ENCODE measurements at regions not wholly inside any gene's neighbourhood (a gene's known extent, or its start where the extent isn't known, plus 50 kb on each side); places are given as distances from the start of the nearest gene placed in this dataset.

DNA sequence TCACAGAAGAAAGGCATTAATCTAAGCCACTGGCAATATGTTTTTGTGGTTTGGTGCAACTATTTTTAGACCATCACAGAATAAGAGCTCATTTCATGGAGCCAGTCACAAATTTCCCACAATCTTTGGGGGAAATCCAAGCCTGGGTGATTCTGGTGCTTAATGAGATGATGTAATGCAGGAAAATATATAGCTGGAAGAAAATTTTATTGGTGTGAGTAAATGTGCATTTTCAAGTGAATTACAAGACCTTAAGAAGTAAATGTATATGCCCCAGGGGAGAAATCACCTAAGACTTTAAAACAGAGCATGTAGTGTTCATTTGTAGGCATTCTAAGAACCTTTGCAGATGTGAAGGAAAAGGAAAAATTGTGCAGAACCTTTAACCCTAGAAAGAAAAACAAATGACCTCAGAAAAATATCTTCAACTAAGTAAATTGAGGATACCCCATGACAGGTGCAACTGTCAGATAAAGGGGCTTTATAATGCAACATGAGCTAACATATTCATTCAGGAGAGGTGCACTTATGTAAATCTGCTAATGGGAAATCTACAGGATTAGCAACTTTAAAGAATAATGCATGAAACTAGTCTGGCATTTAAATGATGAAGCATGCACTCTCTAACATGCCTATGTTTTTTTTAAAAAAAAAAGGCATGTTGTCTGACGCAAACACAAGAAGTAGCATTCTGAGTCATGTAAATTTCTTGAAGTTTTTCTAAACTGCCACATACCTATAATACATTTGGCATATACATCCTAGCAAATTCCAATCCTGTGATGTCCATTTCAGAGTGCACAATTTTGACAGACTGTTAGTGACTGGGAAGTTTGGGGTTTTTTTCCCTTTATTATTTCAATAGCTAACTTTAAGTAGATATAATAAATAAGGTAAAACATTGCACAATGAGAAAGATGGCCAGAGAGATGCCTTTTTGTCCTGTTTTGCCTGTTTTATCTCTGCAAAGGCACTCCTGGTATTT is 105.1 kb downstream of the MEX3B start:
- Mint-ChIP-seq H3K9me3 (ENCODE audit: unreplicated experiment) (no peaks in the 10 kb centered on the region), H3K4me1 (ENCODE audit: low read depth, unreplicated experiment) (peaks cover 7% of the 10 kb centered on the region), H3K4me3 (ENCODE audit: unreplicated experiment) (no peak overlapping the region), H3K27me3 (ENCODE audit: unreplicated experiment) (no peaks in the 10 kb centered on the region), H3K27ac (ENCODE audit: unreplicated experiment) (no peak overlapping the region), H3K36me3 (ENCODE audit: unreplicated experiment) (no peaks in the 10 kb centered on the region)
- DNase-seq, result no peak
- TF ChIP-seq, protein P1, sequence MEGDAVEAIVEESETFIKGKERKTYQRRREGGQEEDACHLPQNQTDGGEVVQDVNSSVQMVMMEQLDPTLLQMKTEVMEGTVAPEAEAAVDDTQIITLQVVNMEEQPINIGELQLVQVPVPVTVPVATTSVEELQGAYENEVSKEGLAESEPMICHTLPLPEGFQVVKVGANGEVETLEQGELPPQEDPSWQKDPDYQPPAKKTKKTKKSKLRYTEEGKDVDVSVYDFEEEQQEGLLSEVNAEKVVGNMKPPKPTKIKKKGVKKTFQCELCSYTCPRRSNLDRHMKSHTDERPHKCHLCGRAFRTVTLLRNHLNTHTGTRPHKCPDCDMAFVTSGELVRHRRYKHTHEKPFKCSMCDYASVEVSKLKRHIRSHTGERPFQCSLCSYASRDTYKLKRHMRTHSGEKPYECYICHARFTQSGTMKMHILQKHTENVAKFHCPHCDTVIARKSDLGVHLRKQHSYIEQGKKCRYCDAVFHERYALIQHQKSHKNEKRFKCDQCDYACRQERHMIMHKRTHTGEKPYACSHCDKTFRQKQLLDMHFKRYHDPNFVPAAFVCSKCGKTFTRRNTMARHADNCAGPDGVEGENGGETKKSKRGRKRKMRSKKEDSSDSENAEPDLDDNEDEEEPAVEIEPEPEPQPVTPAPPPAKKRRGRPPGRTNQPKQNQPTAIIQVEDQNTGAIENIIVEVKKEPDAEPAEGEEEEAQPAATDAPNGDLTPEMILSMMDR (IDR thresholded peaks at IDR 0.05; ENCODE audit: partially characterized antibody, unreplicated experiment), result no peak

DNA sequence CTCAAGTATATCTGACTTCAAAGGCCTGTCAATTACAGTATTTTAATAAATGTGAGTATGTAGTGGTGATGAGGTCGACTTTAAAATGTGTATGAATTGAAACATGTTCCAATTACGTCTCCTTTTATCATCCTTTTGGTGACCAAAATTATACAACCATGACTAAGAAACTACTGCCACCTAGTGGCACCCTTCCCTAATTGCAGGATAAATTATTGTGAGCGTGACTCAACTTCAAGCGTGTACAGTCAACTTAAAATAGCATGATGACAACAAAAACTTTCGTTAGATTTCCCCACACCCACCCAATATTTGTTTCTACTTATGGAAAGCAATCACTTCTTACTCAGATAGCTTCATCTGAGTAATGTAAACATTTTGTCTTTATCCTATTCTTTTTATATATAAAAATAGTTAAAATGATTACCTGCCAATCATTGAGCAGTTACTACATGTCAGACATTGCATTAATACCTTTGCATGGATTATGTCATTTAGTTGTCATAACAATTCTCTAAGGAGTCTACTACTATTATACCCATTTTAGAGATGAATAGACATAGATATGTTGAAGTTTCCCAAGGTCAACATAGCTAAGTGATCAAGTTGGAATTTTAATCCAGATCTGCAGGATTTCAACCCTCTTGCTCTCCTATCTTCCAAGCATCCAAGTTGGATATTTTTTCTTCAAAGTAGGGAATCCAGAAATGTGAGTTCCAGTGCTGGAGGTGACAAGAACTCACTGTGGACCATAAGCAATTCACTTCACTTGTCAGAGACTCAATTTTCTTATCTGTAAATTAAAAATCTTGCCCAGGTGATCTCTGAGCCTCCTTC is 106.0 kb downstream of the MEX3B start:
- DNase-seq, result no peak
- Mint-ChIP-seq H3K27ac (ENCODE audit: unreplicated experiment) (no peak overlapping the region), H3K36me3 (ENCODE audit: unreplicated experiment) (no peaks in the 10 kb centered on the region), H3K4me3 (ENCODE audit: unreplicated experiment) (no peak overlapping the region), H3K27me3 (ENCODE audit: unreplicated experiment) (no peaks in the 10 kb centered on the region), H3K9me3 (ENCODE audit: unreplicated experiment) (no peaks in the 10 kb centered on the region), H3K4me1 (ENCODE audit: low read depth, unreplicated experiment) (peaks cover 7% of the 10 kb centered on the region)
- TF ChIP-seq, protein P1 (IDR thresholded peaks at IDR 0.05; ENCODE audit: partially characterized antibody, unreplicated experiment), result peak; percentile 91

DNA sequence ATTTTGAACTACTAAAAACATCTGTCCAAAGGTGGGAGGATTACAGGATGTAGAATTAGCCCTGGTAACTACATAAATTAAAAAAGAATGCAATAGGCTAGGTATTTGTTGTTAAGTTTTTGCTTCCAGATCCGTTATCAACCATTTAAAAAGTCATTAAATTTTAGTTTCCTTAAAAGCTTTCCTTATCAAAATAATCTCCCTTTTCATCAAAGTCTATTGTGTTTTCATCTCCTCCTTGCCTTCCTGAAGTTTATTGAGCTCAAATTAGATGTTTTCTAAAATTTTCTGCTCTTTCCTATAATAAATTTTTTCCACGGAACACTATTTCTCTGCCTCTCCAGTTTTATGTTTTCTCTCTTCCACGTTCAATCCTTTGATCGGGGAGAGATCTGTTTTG is 108.6 kb downstream of the MEX3B start:
- Mint-ChIP-seq H3K4me3 (ENCODE audit: unreplicated experiment) (no peak overlapping the region), H3K36me3 (ENCODE audit: unreplicated experiment) (no peaks in the 10 kb centered on the region), H3K9me3 (ENCODE audit: unreplicated experiment) (no peaks in the 10 kb centered on the region), H3K4me1 (ENCODE audit: low read depth, unreplicated experiment) (peaks cover 7% of the 10 kb centered on the region), H3K27me3 (ENCODE audit: unreplicated experiment) (no peaks in the 10 kb centered on the region), H3K27ac (ENCODE audit: unreplicated experiment) (no peak overlapping the region)
- TF ChIP-seq, protein P1 (IDR thresholded peaks at IDR 0.05; ENCODE audit: partially characterized antibody, unreplicated experiment), result no peak
- DNase-seq, result no peak

DNA sequence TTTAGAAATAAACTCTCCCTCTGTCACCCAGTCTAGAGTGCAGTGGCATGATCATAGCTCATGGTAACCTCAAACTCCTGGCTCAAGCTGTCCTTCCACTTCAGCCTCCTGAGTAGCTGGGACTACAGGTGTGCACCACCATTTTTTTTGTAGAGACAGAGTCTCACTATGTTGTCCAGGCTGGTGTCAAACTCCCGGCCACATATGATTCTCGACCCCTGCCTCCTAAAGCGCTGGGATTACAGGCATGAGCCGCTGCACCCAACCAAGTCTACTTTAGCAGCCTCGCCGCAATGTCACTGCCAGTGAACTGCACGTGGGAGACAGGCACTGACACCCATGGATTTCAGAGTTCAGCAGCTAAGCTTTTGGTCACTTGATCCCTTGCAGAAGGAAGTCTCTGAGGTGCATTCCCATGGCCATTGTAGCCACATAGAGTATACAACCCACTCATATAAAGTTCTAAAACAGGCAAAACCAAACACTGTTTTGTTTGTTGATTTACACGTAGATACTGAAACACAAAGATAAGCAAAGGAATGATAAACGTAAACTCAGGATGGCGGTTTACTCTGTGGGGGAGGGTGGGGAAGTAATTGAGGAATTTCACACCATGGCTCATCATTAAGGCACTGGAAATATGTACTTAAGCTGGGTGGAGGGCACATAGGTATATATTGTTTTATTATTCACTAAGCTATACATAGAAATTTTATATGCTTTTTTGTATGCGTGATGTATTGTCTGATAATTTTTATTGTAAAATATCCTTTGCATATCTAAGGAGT is 115.0 kb downstream of the MEX3B start:
- Mint-ChIP-seq H3K36me3 (ENCODE audit: unreplicated experiment) (peaks cover 4% of the 10 kb centered on the region), H3K27me3 (ENCODE audit: unreplicated experiment) (peaks cover 4% of the 10 kb centered on the region), H3K27ac (ENCODE audit: unreplicated experiment) (no peak overlapping the region), H3K4me1 (ENCODE audit: low read depth, unreplicated experiment) (no peaks in the 10 kb centered on the region), H3K4me3 (ENCODE audit: unreplicated experiment) (no peak overlapping the region), H3K9me3 (ENCODE audit: unreplicated experiment) (no peaks in the 10 kb centered on the region)
- TF ChIP-seq, protein P1 (IDR thresholded peaks at IDR 0.05; ENCODE audit: partially characterized antibody, unreplicated experiment), result no peak
- no peak for DNase-seq

Data from glutamatergic neuron (in vitro differentiated cells).